ENCODE measurements at regions not wholly inside any gene's neighbourhood (a gene's known extent, or its start where the extent isn't known, plus 50 kb on each side); places are given as distances from the start of the nearest gene placed in this dataset.
A peak's percentile ranks its signal among the peaks of the same experiment; 100 is the strongest.
"Not testable (repeated sequence)": the region's sequence is repeated elsewhere in the genome, so short reads cannot be mapped to it uniquely, and the experiment has no call there.

DNA sequence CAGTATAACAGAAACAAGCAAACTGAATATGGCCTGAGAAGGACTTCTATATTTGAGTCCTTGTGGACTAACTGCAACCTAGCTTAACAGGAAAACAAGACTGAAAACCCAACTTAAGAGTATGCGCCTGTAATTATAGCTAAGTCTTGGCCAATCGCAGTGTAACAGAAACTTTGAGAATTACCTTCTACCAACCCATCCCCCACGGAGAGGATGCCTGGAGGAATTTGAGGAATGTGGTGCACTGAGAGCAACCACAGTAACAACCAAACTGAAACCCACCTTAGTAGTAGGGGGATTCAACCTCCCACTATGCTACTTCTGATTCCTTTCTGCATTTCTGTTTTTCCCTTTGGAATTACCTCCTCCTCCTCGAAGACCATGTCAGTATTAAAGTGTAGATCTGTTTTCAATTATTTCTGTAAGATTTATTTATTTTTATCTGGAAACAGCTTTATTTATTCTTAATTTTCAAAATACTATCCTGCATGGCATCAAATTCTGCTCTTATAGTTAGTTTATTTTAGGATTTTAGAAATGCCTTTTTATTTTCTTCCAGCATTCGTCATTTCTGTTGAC lies 393.6 kb downstream of the KCNA4 start:
- DNase-seq: no peak

DNA sequence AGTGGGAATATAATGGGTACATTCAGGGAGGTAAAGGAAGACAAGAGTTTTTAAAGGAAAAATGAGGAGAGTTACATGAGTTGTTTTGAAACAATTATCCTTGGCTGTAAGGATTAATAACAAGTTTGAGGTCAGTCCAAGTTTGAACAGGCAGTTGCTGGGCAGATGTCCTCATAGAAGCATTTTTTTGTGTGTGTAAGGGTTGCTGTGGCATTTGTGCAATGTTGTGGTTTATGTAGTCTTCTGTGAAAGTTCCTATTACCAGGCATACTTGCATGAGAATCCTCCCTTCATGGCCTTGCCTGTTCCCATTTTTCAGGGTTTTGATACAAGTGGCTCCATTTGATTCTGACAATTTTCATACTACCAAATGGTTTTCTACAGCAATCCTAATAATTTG lies 400.2 kb downstream of the KCNA4 start:
- DNase-seq: no peak

DNA sequence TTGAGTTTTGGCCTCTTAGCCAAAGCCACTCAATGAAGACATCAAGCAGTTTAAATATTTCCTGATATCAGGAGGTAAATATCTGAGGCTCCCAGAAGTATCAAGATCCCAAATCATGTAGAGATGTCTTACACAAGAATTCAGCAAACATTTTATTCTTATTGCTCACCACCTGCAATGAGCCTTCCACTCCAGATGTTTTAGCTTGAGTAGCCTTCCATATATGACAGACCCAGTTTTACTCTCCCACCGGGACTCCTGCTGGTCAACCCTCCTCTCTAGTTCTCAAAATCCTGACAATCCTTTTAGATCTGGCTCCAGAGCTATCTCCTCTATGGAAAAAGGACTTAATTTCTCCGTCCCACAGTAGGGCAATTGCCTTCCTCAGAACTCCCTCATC lies 404.4 kb downstream of the KCNA4 start:
- no peak for DNase-seq

DNA sequence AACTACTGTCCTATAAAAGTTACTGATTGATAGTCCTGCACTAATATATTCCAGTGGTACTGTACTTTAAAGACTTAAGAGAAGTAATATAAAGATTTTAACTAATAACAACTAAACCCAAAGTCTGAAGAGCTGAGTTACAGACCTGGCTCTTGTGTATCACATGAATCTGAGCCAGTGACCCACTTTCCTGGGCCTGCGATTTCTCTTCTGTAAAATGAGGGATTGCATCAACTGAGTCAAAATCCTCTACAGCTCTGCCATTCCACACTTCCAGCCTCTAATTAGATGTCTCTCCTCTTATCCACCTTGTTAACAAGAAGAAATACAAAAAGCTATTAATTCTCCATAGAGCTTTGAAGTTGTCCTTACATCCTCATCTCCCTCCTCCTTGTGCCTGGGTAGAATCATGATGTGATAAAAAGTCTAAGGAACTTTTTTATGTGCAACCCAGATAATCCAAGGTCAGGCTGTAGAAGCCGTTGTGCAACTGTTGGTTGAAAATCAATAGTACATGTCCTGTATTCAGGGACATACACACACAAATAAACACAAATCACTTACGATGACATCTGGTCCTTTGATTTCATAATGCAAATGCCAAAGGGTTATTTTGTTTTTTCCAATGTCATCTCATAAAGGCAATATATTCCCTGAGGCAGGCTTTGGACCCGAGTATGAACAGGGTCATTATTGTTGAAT lies 410.3 kb downstream of the KCNA4 start:
- no peak for DNase-seq

DNA sequence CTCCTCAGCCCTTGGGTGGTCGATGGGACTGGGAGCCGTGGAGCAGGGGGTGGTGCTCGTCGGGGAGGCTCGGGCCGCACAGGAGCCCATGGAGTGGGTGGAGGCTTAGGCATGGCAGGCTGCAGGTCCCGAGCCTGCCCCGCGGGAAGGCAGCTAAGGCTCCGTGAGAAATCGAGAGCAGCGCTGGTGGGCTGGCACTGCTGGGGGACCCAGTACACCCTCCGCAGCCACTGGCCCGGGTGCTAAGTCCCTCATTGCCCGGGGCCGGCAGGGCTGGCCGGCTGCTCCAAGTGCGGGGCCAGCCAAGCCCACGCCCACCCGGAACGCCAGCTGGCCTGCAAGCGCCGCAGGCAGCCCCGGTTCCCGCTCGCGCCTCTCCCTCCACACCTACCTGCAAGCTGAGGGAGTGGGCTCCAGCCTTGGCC lies 416.7 kb downstream of the KCNA4 start:
- not testable (repeated sequence) for DNase-seq

DNA sequence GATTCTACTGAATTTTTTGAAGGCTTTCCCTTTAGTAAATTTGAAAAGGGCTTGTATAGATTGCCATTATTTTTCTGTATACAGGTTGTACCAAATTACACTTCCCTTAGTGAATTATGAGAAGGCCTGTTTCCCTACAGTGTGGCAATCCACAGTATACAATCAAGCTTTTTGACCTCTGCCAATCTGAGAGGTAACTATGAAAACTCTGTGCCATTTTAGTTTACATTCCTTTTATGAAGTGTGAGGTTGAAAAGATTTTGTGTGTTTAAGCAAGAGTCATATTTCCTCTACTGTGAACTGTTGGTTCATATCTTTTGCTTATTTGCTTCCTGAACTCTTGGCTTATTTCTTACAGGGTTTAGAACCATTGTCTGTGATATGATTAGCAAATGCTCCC lies 432.5 kb downstream of the KCNA4 start:
- DNase-seq: no peak

DNA sequence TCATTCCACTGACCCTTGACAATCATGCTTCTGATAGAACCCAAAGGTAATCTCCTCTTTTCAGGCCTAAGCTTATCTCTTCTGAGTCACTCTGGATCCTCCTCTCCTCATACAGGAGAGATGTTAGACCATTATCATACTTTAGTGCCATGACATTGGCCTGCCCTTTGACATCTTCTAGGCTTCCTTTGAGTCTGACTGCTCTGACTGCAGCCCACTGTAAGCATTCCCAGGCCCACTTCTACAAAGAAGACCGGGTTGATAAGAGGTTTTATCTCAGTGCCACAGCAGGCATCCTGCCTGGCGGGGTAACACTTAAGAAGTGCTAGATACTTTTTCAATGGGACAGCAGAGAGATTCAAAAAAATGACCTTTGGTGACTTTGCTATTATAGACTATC lies 438.0 kb downstream of the KCNA4 start:
- no peak for DNase-seq

DNA sequence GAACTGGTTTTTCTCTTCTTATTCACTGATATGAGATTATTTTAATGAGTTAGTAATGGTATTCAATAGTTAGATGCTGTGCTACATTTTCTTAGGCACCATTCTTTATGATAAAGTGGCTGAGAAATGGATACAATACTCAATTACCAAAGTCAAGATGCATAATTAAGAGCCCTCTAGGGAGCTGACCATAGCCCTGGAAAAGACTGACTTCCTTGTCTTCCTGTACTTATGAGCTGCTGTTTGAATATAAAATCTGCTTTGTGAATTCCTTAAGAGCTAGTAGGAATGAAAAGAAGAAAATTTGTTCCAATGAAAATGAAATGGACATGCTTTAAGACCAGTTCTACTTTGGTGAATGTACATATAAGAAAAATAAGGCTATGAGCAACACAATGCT lies 452.3 kb downstream of the KCNA4 start:
- DNase-seq: no peak

DNA sequence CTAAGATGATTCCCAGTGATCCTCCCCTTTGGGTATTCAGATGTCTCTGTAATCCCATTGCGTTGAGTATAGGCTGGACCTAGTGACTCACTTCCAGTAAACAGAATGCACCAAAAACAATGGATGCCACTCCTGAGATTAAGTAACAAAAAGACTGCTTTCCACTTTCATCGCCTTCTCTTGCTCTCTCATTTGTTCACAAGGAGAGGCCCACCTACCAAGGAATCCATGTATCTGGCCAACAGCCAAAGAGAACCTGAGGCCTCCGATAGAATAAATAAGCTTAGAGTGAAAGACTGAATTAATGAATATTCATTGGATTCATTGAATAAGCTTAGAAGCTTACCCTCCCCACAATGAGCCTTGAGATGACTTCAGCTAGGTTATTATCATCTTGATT lies 454.6 kb downstream of the KCNA4 start:
- no peak for DNase-seq

DNA sequence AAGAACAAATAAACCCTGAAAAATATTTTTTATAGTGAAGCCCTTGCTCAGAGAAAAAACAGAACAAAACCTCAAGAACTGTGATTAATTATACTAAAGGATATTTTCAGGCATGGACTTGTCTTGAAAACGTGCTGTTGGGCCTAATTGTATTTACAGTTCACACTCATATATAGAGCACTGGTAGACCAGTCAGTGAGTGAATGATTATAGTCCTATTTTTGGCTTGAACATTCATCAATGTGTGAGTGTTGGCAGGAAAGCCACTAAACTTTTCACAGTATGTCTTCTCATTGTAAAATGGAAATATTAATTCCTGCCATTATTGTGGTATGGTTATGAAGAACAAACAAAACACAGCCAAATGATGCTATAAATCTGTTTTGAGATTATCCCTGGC lies 462.8 kb downstream of the KCNA4 start:
- no peak for DNase-seq

DNA sequence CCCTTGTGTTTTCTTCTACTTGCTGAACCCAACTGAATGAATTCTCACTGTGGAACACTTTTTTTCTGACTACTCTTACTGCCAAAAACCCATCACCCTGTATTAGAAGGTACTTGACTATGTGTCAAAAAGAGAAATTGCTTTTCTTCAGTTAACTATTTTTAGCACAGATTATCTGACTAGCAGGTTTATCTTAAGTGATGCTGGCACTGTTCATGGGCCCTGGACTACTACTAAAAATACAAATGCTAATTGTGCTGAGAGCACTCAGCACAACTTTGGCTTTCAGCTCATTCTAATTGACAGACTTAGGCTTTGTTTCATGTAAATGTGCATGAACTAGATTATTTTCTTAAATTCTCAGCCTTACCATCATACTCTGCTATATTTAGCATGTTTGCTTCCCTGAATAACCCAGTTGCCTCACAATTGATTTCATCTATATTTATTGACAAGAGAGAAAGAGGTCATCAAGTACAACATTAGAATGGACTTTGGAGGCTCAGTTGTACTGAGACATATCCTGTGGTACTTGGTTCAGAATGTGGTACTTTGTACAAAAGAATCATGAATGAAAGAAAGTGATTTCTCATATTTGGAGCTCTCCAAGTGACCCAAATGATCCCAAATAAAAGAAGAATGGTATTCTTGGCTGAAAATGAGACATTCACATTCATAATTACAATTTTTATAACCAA lies 478.3 kb downstream of the KCNA4 start:
- DNase-seq: no peak

DNA sequence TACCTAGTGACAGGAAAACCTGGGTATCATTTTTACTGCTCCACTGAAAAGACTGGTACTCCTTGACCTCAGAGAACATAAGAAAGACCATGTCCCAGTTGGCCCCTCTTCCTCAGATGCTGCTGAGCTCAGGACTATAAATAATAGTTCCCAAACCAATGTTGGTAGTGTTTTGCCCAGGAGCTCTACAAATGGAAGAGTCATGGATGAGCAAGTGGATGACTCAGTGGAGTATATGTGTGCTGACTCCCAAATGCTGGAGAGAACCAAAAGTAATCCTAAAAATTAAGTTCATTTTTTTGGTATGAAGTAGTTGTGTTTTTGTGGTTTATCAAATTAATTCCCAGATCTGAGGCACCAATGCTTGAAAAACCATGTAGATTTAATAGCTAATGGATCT lies 482.0 kb downstream of the KCNA4 start:
- no peak for DNase-seq

DNA sequence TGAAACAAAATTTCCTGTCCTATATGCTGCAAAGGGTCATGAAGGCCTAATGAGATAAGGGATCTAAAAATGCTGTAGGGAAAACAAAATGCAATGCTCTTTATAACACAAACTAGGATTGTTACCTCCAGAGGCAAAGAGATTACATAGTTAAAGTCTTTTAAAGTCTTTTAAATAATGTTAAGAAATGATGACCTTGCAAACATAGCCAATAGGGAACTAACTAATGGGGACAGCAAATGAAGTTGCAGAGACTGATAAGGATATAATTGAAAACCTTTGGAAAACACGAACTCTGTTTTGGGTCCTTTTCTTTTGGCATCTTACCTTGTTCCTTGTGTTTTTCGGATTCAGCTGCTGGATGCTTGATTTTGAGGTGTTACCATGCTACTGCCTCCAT lies 485.9 kb downstream of the KCNA4 start:
- DNase-seq: no peak

DNA sequence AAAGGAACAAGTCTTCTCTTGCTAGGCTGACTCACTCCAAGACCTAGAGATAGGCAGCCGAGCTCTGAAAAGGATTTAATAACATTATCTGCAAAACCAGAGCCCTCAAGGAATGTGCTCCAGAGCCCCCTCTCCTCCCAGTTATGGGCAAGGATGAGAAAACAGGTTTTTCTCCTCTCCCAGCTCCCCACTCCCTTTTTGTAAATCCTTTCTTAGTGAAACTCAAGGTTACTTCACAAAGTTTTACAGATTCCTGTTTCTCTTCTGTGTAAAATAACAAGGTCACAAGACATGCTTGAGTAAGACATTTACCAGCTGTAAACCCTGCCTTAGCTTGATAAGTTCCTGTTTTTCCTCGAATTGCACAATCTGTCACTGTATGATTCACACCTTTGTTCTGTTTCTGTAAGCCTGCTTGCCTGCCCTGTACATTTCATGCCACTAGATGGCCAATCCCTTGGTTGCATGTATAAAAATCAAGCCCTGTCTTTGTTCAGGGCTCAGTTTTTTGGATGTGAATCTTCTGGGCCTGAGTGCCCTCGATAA lies 489.4 kb downstream of the KCNA4 start:
- peak; percentile 92 to 97 for DNase-seq

DNA sequence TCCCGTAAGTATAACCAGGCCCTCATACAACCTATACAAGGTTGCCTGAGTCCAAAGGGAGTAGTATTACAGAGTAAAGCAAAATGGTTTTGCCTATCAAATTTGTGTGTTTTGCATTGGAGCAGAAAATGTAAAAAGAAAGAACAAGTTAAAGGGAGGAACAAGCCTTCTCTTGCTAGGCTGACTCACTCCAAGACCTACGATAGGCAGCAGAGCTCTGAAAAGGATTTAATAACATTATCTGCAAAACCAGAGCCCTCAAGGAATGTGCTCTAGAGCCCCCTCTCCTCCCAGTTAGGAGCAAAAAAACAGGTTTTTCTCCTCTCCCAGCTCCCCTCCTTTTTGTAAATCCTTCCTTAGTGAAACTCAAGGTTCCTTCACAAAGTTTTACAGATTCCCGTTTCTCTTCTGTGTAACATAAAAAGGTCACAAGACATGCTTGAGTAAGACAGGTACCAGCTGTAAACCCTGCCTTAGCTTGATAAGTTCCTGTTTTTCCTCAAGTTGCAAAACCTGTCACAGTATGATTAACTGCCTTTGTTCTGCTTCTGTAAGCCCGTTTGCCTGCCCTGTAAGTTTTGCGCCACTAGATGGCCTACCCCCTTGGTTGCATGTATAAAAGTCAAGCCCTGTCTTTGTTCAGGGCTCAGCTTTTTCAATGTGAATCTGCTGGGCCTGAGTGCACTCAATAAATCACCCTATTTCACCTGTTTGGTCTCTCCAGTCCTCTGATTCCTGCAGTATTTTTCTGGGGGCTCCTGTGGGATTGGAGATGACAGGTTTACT lies 498.2 kb downstream of the KCNA4 start:
- peak; percentile 83 to 92 for DNase-seq

DNA sequence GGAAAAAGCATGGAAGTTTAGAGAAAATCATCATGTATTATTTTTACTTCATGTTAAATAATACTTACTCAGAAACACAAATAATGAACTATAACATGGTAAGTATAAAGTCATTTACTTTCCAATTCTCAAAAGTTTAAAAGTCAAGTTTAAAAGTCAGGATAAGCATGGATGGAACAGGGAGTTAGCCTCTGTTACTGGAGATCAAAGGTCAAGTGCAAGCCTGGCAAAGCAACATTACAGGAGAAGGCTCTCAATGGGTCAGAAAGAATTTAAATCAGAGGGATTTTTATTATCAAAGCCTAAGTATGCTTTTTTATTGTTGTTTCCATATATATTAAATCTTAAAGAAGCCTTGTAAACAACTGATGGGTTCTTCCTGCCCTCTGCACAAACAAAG lies 505.4 kb downstream of the KCNA4 start:
- DNase-seq: no peak

DNA sequence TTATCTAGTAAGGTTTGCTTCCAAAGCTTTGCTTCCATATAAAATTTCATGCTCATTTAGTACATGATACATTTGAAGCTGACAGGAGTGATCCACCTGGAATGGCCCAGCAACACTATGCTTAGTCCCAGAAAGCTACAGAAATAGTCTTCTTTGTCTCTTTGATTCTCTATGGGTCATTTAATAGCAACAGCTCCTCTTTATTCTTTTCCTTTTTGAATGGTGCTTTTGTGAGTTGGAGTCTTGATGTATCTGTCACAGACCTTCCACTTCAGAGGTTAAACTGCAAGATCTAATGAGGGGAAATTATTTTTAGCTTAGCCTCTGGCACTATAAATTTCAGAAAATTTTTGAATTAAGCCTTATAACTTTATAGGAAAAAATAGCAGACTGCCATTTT lies 509.5 kb downstream of the KCNA4 start:
- DNase-seq: no peak

DNA sequence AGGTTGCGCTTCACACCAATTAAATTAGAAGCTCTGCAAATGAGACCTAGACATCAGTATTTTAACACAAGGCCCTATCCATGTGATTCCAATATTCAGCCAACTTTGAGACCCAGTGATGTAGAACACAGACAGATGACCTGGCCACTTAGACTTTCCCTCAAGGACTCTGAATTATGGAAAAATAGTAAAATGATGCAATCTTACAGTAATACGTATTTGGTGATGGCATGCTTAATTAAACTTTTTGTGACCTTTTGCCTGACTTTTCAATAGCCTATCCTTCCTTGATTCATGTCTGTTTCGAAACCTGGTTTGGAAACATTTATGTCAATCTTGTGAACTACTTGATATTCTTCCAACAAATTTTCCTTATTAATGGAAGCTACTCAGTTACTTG lies 521.2 kb downstream of the KCNA4 start:
- DNase-seq: no peak

DNA sequence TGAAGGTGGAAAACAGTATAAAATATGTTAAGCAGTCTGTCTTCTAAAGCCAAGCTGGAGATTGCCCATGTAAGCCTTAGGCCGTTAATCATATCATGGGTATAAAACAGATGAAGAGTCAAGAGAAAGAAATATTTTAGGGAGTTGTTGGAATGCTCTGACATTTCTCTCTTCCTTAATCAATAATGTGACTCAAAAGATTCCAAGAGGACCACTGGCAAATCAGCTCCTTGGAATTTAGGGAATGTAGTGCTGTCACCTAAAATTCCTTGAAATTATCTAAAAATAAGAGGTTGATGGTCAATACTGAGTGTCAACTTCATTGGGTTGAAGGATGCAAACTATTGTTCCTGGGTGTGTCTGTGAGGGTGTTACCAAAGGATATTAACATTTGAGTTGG lies 525.9 kb downstream of the KCNA4 start:
- DNase-seq: no peak

DNA sequence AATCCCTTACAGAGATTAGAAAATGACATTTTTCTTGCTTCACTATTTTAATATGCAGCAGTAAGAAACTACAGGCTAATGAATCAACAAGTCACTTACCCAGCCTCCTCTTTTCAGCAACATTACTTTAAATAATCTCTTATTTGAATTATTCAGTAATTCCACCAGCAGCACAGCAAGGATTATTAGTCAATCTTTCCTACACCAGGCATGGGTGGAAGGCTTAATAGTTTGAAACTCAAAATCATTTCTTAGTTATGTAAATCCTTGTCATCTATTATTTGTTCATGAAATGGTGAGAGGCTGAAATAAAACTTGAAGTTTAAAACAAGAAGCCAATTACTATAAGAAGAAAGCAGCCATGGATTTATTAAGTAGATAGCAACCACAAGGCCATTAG lies 530.5 kb downstream of the KCNA4 start:
- no peak for DNase-seq

DNA sequence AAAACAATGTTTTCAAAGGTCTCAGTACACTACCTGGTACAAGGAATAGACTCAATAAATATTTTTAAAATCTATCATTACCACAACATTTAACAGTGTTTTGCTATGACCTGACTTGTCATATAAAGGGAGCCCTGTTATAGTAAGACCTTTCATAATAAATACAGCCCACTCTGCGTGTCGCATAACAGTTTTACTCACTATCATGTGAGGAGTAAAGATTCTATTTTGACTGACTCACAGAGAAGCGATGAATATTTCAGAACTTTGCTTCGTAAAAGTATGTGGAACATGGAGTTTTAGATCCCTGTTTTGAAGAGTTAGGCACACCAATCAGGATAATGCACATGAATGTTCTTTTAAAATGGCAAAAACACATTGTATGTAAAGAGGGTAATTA lies 531.2 kb downstream of the KCNA4 start:
- no peak for DNase-seq

DNA sequence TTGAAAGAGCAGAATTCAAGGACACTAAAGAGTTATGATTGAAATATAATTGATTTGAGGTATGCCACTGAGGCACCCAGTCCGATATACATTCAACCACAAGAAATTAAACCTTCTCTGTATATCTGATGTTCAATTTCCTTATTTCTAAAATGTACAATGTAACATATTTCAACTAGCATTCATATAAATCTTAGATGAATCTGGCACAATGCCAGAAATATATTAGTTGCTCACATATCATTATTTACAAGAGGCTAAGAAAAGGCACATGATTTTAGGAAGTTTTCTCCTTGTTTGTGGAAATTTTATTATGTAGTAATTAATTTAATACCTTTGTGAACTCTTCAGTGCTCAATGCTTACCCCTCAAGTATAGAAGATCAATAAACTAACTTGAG lies 532.3 kb downstream of the KCNA4 start:
- DNase-seq: no peak

DNA sequence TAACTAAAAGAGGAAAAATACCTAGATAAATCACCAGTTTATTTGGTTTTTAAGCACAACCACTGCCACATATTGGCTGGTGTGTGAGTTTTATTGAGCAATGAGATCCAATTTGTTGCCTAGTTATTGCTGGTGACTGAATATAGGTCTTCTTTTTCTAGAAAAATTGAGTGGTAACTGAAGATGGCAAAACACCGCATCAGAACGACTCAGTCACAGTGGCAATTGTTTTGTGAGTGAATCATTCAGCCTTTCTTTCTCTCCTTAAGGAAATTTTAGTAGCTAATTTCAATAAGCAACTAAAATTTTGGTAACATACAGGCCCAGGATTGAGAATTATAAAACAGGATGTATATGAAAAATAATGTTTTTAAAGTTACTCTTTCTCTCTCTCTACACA lies 533.0 kb downstream of the KCNA4 start:
- no peak for DNase-seq
